ENCODE measurements at regions not wholly inside any gene's neighbourhood (a gene's known extent, or its start where the extent isn't known, plus 50 kb on each side); places are given as distances from the start of the nearest gene placed in this dataset.

DNA sequence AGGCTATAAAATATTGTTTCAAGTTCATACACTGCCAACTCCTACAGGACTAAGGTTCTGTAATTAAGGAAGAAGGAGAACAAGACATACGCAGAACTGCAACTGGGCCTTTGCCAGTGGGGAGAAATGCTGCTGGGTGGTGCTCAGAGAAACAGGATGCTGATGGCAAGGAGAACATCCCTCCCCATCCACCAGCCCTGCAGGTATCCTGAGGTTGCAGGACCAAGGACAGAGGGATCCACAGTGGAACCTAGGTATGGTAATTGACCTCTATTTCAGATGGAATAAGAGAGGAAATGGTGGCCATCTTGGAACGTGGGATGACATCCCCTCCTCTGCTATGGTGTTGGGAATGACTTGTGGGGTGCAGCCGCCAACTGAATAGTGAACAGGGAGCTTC is 206.3 kb upstream of the S1PR3 start:
- H3K9me3 ChIP-seq: no peaks in the 10 kb centered on the region
- no peaks in the 10 kb centered on the region for H3K27me3 ChIP-seq
- no peak for DNase-seq
- intact Hi-C loops (cut with DNase I): no loop called here
- peaks cover 0 to 13% (median 5%) of the 10 kb centered on the region in 4 donors for H3K4me1 ChIP-seq
- WGBS, 2 donors: 65 to 85% methylated on average over 3 of the region's 3 CpGs
- no peak overlapping the region for H3K27ac ChIP-seq
- TF ChIP-seq EP300 (IDR thresholded peaks at IDR 0.05) (no peak), POLR2AphosphoS5 (IDR thresholded peaks at IDR 0.05) (no peak), POLR2A (IDR thresholded peaks at IDR 0.05) (no peak), CTCF (IDR thresholded peaks at IDR 0.05) (no peak)
- no peak overlapping the region for H3K4me3 ChIP-seq
- no peaks in the 10 kb centered on the region for H3K36me3 ChIP-seq

GRCh38 chr9:88786291-88787079 is 204.8 kb upstream of the S1PR3 start:
- 62 to 75% methylated on average over 12 of the region's 12 CpGs for WGBS, 2 donors
- Histone ChIP-seq H3K4me1 (peaks cover 0 to 16% (median 8%) of the 10 kb centered on the region in 4 donors), H3K27ac (peak overlapping the region in 2 of 4 donors; percentile 29 to 67), H3K4me3 (no peak overlapping the region), H3K36me3 (no peaks in the 10 kb centered on the region), H3K9me3 (no peaks in the 10 kb centered on the region), H3K27me3 (no peaks in the 10 kb centered on the region)
- intact Hi-C loops (cut with DNase I): no loop called here
- no peak for DNase-seq
- TF ChIP-seq POLR2A (IDR thresholded peaks at IDR 0.05) (no peak), POLR2AphosphoS5 (IDR thresholded peaks at IDR 0.05) (peak in 1 of 4 donors; percentile 15)

- no peaks in the 10 kb centered on the region for H3K36me3 ChIP-seq
- H3K27ac ChIP-seq: peak overlapping the region in 1 of 4 donors; percentile 0
- intact Hi-C loops (cut with DNase I): no loop called here
- H3K27me3 ChIP-seq: no peaks in the 10 kb centered on the region
- DNase-seq: no peak
- peaks cover 0 to 20% (median 10%) of the 10 kb centered on the region in 4 donors for H3K4me1 ChIP-seq
- no peak for TF ChIP-seq CTCF (IDR thresholded peaks at IDR 0.05)
- H3K4me3 ChIP-seq: no peak overlapping the region
- no peaks in the 10 kb centered on the region for H3K9me3 ChIP-seq
- 89 to 93% methylated on average over 3 of the region's 3 CpGs for WGBS, 2 donors
These were observed 201.5 kb upstream of the S1PR3 start for GRCh38 chr9:88789785-88790184.

DNA sequence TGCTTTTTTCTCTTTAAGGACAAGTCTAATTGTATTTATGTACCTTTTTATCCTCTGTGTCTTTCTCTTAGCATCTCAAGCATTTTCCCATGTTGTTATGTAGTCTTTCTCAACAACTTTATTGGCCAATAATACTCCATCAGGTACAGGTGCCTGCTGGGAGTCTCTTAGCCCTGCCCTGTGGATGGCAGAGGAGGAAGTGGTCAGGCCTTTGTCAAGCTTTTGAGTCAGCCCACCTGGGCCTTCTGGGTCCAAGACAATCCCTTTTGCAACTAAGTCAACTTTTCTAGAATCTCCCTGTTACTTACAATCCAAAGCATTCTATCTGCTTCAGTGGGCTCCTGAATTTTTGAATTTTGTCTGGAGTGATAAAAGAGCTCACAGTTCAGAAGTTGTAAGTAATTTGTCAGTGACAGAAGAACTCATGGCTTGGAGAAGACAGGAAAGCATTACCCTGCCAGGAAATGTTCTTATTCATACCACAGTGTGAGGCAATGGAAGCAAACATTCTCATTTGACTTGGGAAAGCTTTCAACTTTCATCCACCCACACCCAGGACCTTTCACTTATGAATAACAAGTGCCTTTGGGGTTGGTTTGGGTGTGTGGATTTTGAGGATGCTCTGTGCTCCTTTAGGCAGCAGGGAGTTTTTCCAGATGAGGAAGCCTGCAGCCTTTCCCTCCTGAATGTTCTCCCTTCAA is 200.0 kb upstream of the S1PR3 start:
- TF ChIP-seq POLR2A (IDR thresholded peaks at IDR 0.05) (no peak), POLR2AphosphoS5 (IDR thresholded peaks at IDR 0.05) (peak; percentile 14 to 61 (median 46))
- DNase-seq: no peak
- Histone ChIP-seq H3K4me1 (peaks cover 0 to 19% (median 10%) of the 10 kb centered on the region in 4 donors), H3K4me3 (no peak overlapping the region), H3K27me3 (no peaks in the 10 kb centered on the region), H3K9me3 (no peaks in the 10 kb centered on the region), H3K27ac (peak overlapping the region in 3 of 4 donors; percentile 19 to 81 (median 31)), H3K36me3 (no peaks in the 10 kb centered on the region)
- intact Hi-C loops (cut with DNase I): no loop called here

DNA sequence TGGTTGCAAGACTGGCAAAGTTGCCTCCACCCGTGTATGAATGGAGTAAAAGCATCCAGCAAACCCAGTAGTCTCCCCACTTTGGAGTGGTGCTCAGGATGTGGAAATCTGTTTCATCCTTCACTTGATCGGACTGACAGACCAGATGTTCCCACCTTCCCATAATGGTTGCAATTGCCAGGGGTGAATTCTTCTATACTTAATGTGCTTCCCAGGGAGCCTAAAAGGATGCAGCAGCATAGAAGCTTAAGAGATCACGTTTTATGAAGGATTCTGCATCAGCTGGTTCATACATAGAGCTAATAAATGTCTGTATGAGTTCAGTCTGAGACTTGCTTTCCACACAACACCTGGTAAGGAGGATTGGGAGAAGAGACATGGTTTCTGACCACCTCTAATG is 198.8 kb upstream of the S1PR3 start:
- no peak for DNase-seq
- Histone ChIP-seq H3K4me1 (peaks cover 0 to 9% (median 4%) of the 10 kb centered on the region in 4 donors), H3K27ac (peak overlapping the region in 1 of 4 donors; percentile 81), H3K9me3 (no peaks in the 10 kb centered on the region), H3K27me3 (no peaks in the 10 kb centered on the region), H3K4me3 (no peak overlapping the region), H3K36me3 (no peaks in the 10 kb centered on the region)
- intact Hi-C loops (cut with DNase I): no loop called here
- 70 to 82% methylated on average over 3 of the region's 3 CpGs for WGBS, 2 donors
- TF ChIP-seq CTCF (IDR thresholded peaks at IDR 0.05): no peak
- TF ChIP-seq POLR2A (IDR thresholded peaks at IDR 0.05): no peak
- no peak for TF ChIP-seq EP300 (IDR thresholded peaks at IDR 0.05)
- TF ChIP-seq POLR2AphosphoS5 (IDR thresholded peaks at IDR 0.05): no peak
